NCI-H2227 (cell line): ENCODE measurements at regions not wholly inside any gene's neighbourhood (a gene's known extent, or its start where the extent isn't known, plus 50 kb on each side); places are given as distances from the start of the nearest gene placed in this dataset.
"Not testable (repeated sequence)": the region's sequence is repeated elsewhere in the genome, so short reads cannot be mapped to it uniquely, and the experiment has no call there.

Source experiments
- DNase-seq: peaks from one replicate; lab custom pipeline; 2025; ENCODE audit not compliant: unreplicated experiment; lab: John Stamatoyannopoulos, UW

GRCh38 chr5:51156838-51157237, 226.4 kb upstream of the ISL1 start:
- no peak for DNase-seq

GRCh38 chr5:51159164-51159563, 224.1 kb upstream of the ISL1 start:
- DNase-seq, result no peak

DNA sequence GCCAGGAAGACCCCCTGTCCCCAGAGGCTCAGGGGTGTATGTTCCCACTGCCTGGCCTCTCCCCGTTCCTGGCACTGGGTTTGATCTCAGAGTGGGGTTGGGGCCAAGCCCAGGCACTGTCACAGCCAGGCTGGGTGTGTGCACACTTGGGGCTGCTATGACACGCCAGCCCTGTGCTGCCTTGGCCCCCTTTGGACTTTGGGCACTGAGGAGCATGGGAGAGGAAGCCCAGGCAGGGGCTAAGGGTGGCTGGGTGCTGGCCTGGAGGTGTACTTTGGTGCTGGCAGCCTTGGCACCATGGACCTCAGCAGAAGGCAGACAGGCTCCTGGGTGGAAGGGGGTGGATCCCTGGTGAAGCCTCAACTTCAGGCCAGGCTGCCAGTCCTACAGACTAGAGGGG, 223.6 kb upstream of the ISL1 start:
- no peak for DNase-seq

DNA sequence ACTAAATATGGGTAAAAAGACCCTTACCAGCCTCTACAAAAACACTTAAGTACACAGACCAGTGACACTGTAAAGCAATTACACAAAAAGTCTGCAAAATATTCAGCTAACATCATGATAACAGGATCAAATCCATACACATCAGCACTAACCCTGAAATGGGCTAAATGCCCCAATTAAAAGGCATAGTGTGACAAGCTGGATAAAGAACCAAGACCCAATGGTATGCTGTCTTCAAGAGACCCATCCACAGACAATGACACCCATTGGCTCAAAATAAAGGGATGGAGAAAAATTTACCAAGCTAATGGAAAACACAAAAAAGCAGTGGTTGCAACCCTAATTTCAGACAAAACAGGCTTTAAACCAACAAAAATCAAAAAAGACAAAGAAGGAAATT, 221.0 kb upstream of the ISL1 start:
- DNase-seq, result no peak

DNA sequence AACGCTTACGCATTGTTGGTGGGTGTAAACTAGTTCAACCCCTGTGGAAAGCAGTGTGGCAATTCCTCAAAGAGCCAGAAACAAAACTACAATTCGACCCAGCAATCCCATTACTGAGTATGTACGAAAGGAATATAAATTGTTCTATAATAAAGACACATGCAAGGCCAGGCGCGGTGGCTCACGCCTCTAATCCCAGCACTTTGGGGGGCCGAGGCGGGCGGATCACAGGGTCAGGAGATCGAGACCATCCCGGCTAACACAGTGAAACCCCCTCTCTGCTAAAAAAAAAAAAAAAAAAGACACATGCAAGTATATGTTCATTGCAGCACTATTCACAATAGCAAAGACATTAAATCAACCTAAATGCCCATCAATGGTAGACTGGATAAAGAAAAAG, 217.6 kb upstream of the ISL1 start:
- DNase-seq, result not testable (repeated sequence)

DNA sequence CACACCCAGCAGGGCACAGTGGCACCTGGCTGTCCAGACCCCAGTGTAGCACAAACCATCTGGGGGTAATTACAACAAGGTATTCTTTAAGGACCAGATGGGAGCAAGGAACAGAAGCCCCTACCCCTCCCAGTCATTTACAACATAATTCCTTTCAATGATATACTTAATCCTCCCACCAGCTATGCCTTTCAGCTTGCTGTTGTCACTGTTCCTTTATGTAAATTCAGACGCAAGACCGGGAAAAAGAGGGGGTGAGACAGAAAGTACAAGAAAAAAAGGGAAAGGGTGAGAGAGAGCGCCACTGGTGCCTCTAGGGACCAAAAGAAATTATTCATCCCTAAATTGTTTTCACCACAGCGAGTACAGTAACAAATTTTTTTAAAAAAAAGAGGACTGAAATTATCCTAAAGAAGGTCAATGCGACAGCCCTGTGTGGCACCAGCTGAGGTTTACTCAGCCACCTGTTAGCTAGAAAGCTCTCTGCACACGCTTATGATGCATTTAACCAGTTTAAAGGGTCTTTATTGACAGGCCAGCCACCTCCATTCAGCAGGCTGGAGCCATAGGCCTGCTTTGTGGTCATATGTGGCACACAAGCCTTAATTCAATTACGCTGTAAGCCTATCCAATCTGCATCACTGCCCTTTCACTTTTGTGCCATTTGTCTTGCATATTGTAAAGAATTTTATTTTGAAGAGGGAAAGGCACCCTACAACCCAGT, 210.2 kb upstream of the ISL1 start:
- peak; percentile 75 for DNase-seq

- no peak for DNase-seq
These were observed 201.9 kb upstream of the ISL1 start for GRCh38 chr5:51181208-51181894.

DNA sequence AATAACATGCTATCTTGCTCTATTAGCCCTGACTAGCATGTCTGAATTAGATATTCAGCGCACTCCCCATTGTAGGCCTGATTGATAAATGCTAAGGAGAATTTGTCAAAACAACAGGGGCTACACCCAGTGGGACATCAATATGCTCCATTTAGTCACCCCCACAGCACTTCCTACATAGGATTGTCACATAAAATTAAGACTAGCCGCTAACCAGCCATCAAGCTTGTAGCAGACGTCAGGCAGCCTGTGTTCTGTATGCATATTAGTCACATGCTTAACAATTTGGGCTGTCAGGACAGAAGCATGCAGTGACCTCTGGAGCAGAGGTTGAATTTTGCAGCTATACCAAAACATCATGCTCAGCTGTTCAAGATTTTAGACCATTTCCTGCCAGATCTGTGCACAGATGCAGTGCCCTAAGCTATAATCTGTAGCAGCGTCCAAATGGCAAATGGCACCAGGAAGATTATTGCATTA, 197.4 kb upstream of the ISL1 start:
- peak; percentile 32 for DNase-seq

DNA sequence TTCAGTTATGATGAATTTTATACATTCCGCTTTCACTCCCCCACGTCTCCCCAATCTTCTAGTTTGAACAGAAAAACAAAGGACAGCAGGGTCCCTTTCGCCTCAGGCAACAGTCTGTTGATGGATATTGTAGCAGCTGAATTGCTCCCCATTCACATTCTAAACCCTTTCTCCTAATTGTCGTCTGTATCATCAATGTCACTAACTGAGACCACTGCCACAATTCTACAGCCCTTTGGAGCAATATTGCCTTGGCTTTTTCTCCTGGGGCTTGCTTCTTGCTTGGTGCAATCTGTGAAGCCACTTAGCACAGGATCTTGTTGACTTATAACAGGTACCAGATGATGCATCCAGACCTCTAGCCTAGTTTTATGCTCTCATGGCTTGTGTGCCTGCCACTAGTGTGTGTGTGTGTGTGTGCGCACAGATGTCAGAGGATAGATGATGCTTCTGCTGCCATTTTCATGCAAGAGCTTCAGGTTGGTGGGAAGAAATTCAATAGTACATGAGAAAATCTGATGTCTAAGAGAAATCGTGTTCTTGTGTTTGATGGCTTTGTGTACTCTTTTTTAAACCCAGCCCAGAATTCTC, 195.2 kb upstream of the ISL1 start:
- DNase-seq, result peak; percentile 47

GRCh38 chr5:51194671-51195070, 188.6 kb upstream of the ISL1 start:
- DNase-seq, result peak; percentile 86

- DNase-seq, result no peak
These were observed 182.2 kb upstream of the ISL1 start for GRCh38 chr5:51201024-51201423.

- no peak for DNase-seq
These were observed 181.5 kb upstream of the ISL1 start for GRCh38 chr5:51201708-51202107.

DNA sequence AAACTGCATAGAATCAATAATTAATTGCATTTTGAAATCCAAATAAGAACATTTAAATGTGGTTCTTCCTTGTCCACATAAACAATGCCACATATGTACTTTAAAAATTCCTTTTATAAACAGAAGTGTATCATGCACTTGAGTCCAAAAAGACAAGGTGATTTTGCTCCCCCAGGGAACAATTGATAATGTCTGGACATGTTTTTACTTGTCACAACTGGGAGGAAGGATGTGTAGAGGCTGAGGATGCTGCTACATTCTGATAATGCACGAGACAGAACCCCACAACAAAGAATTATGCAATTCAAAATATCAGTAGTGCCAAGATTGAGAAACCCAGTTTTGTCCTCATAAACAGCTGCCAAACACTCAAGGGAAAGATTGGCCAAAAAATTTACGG, 181.1 kb upstream of the ISL1 start:
- DNase-seq, result no peak

DNA sequence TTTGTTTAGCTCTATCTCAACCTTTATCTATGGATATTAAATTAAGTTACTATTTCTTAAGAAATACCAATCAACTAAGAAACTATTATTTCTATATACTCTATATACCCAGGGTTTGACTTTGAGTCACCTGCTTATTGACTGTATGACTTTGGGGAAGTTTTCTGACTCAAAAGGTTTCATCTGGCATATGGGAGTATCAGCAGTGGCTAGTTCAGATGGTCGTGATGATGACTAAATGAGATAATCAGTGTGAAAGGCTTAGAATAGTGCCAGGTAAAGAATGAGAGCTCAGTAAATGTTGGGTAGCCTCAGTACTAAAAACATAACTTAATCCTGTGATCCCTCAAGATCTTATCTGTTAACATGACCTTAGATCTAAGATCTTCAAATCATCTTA, 179.7 kb upstream of the ISL1 start:
- DNase-seq, result no peak

DNA sequence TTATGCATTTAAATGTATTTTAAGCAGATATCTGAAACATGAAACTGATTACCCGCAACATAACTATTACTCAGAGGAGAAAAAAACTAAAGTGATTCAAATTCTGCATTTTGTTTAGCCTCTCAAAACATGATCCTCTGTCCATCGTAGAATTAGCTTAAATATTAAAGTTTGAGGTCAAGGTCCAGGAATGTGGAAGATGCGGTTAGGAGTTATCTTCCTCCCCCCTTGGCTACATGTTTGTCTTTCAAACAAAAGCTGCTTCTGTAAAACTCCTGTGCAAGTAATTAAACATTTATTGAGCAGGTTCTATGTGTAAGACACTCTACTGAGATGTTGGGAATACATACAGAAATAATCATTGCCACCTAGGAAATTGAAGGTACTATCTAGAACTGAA, 175.0 kb upstream of the ISL1 start:
- DNase-seq, result no peak

DNA sequence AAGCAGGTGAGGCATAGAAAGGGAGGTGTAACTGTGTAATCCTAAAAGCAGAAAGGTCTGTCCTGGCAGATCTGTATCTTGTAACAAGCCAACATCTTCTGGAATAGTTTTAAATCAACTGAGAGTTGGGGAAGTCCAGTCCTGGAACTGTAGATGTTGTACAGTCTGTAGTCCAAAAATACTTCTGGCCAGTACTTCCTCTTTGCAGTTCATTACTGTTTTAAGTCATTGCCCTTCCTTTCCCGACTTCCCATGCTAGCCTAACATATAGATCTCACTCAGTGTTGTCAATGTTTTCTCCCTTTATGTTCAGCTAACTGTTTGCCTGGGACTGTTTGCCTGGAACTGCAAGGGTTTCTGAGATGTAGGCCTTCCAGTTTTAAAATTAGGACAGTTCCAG, 168.5 kb upstream of the ISL1 start:
- DNase-seq, result no peak

- DNase-seq, result peak; percentile 1
These were observed 157.2 kb upstream of the ISL1 start for GRCh38 chr5:51225789-51226742.

- DNase-seq, result no peak
These were observed 155.2 kb upstream of the ISL1 start for GRCh38 chr5:51227963-51228470.

- no peak for DNase-seq
These were observed 152.9 kb upstream of the ISL1 start for GRCh38 chr5:51230336-51230735.

GRCh38 chr5:51242456-51242855, 140.8 kb upstream of the ISL1 start:
- DNase-seq, result no peak

DNA sequence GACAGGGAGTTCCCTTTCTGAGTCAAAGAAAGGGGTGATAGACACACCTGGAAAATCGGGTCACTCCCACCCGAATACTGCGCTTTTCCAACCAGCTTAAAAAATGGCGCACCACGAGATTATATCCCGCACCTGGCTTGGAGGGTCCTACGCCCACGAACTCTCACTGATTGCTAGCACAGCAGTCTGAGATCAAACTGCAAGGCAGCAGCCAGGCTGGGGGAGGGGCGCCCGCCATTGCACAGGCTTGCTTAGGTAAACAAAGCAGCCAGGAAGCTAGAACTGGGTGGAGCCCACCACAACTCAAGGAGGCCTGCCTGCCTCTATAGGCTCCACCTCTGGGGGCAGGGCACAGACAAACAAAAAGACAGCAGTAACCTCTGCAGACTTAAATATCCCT, 132.3 kb upstream of the ISL1 start:
- not testable (repeated sequence) for DNase-seq
